HG03039 (cell line): ENCODE measurements at regions not wholly inside any gene's neighbourhood (a gene's known extent, or its start where the extent isn't known, plus 50 kb on each side); places are given as distances from the start of the nearest gene placed in this dataset.

Experiments used
- ATAC-seq: cut with Tn5 transposase; IDR thresholded peaks from one replicate; pipeline ENCODE4 v1.9.1; 2021; ENCODE audit warnings: mild to moderate bottlenecking, moderate library complexity; ENCODE audit not compliant: unreplicated experiment

GRCh38 chr4:53821179-53821851 is 230.0 kb upstream of the LNX1 start:
- no peak for ATAC-seq

DNA sequence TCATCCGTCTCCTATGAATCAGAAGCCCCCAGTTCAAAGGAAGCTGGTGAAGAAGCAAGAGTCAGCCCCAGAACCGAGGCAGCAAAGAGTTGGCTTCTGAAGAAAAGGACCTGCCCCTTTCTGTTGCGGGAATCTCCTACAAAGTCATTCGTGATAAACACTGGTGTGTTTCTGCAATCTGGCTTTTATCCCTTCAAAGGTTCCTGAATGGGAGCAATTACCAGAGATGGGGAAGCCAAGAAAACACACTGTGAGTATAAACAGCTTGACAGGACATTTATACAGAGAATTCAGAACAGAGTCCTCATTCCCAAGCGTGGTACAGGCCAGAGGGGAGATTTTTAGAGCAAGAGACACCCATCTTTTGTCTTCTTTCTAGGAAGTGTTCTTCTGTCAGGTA is 226.8 kb upstream of the LNX1 start:
- no peak for ATAC-seq

GRCh38 chr4:53816561-53816960 is 225.3 kb upstream of the LNX1 start:
- ATAC-seq = no peak

DNA sequence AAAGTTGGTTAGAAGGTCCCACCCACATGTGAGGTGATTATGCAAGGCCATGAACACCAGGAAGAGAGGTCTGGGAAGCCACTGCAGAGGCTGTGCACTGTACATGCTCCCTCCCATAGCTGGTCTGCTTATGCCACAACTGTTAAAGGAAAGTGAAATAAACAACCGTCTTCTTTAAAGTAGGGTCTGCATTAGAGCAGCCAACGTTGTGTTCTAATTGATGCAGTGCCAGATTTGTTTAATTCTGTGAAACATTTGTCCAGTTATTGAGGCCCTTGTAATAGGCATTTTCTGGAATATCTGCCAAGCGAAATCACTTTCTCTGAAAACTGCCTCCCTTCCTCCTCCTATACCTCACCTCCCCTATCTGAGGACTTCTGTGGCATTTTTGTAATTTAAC is 224.0 kb upstream of the LNX1 start:
- no peak for ATAC-seq

DNA sequence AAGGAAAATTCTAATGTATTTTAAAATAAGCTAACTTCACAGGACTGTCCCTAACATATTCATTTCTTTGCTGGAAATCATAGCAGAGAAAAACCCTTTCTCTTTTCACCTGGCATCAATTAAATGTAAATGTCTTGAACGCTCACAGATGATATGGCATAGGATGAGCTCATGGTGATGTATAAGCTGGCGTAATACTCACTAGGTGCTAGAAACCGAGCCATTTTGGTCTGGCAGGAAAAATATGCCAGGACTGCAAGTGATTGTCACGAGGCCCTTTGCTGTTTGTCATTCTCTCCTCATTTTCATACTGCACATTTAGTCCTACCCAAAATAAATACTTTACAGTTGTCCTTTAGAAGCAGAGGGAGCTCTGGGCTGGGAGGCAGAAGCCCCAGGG is 222.7 kb upstream of the LNX1 start:
- ATAC-seq = no peak

DNA sequence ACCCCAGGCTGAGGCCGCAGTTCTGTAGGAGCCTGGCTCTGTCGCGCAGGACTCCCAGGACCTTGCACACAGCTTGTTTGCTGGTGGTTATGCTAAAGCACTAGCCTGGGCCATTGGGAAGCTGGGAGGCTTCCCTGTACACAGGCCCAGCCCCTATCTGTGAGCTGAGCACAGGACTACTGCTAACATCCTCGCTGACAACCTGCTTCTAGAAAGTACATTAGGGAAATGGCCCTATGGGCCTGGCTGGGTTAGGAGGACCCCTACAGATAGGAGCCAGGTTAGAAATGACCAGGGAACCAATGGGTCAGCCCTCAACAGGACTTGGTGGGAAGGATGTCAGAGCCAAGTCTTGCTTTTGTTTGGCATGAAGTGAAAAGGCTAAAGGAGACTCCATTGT is 219.4 kb upstream of the LNX1 start:
- ATAC-seq = no peak

DNA sequence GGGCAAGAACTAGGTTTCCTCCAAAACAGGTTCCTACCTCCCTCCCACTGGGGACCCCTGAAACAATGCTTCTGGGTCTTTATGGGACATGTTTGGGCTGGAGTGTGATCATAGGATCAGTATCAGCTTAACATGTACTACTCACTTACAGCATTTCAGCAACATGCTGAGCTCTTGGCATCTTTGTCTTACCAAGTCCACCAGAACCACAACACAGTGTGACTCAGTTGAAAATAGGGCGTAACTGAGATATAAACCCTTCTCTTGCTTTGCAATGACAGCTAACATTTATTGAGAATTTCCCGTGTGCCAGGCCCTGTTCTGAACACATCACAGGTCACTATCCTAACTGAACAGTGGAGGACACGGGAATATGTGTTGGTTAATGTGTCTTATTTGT is 218.5 kb upstream of the LNX1 start:
- ATAC-seq = no peak

DNA sequence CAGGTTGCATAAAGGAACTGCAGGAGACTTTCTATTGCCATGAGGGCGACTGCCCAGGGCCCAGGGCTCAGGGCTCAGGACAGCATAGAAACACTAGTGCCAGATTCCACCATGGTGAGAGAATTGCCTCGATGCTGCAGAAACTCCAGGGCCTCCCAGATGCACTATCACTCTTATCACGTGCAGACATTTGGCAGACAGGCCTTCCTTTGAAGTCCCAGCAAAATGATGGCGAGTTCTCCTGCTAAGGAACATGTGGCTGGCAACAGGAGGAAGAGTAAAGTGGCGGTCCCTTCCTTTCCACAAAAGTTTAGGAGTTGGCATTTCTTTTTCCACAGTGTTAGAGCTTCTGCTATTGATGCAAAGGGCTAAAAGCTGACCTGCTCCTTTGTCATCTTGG is 214.0 kb upstream of the LNX1 start:
- no peak for ATAC-seq

DNA sequence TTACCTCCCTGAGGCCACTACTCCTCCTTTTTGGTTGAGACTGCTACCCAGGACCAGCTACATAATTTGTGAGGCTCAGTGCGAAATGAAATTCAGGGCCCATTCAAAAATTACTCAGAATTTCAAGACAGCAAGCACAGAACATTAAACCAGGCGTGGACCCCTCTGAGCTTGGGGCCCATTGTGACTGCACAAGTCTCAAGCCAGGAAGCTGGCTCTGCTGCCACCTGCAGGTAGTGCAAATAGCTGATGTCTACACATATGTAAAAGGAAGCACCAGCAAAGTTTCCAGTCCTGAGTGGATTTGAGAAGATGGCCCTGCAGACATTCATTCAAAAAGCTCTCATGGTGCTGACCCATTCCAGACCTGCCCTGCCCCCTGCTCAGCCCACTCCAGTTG is 213.4 kb upstream of the LNX1 start:
- ATAC-seq = peak; percentile 71

- no peak for ATAC-seq
Measured at GRCh38 chr4:53802500-53802899, 211.2 kb upstream of the LNX1 start.

- no peak for ATAC-seq
Measured at GRCh38 chr4:53801373-53801772, 210.1 kb upstream of the LNX1 start.

DNA sequence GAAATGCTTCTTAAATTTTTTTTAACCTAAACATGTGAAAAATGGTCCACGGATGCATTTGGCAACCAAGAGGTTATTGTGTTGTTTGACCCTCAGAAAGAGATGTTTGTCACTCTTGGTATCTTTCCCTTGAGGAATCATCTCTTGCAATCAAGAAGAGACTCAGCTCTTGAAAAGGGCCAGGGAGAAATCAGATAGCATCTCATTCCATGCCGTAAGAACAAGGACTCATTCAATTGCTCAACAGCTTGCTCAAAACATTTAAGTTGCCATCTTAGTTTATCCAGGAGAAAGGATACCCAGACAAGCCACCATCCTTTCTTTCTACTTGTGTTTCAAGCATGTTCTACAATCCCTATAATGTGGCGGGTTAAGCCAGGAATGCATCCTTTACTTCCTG is 209.5 kb upstream of the LNX1 start:
- ATAC-seq = no peak

- ATAC-seq = no peak
Measured at GRCh38 chr4:53793096-53793495, 201.8 kb upstream of the LNX1 start.

GRCh38 chr4:53790286-53790685 is 199.0 kb upstream of the LNX1 start:
- no peak for ATAC-seq

GRCh38 chr4:53788621-53789020 is 197.3 kb upstream of the LNX1 start:
- no peak for ATAC-seq

- ATAC-seq = no peak
Measured at GRCh38 chr4:53788011-53788410, 196.7 kb upstream of the LNX1 start.

DNA sequence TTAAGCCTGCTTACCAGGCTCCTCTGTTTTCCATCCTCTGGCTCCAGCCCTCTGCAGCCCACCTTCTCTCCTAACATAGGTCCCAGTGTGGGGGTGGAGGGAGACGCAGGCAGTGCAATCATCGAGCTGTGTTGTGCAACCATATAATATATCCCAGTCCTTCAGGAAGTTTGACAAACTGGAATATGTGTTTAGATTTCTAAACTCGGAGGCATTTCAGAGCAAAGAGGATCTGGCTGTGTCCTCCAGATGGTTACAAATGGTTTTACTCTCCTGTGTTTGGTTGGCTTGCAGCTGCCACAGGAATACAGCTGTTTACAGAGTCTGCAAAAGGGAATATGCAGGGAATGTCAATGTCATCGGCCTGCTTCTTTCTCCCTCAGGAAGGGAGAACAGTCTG is 195.3 kb upstream of the LNX1 start:
- no peak for ATAC-seq

DNA sequence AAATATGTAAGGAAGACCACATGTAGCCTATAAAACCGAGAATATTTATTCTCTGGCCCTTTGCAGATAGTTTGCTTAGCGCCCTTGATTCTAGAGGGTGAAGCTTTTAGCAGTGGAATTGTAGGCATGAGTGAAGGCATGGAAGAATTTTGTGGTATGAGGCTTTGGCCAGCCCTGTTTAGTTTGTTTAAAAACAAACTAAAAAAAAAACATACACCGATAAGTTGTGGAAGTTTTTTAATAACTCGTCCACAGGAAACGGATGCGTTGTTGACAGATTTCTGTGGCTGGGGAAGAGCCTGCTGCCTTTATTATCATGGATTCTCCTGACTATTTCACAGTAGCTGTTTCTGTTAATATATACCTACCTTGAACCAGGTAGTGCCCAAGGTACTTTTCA is 194.7 kb upstream of the LNX1 start:
- no peak for ATAC-seq

GRCh38 chr4:53784112-53784511 is 192.8 kb upstream of the LNX1 start:
- ATAC-seq = no peak

DNA sequence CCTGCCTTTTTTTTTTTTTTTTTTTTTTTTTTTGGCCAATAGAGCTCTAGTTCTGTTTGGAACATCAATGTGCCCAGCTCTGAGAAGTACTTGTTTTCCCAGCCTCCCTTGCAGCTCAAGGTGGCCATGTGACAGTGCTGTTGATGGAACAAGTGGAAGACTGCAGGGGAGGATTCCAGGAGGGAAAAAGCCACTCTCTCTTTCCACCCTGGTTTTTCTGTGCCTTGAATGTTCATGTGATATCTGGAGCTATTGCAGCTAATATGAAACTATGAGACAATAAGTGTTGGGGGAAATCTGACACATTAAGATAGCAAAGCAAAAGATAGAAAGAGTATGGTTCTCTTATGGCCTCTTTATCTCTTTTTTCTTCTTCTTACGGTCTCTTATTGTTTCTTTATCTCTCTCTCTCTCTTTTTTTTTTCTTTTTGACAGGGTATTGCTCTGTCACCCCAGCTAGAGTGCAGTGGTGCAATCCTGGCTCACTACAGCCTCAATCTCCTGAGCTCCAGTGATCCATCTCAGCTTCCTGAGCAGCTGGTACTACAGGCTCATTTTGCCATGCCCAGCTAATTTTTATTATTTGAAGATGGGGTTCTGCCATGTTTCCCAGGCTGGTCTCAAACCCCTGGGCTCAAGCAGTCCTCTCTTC is 192.0 kb upstream of the LNX1 start:
- ATAC-seq = no peak

GRCh38 chr4:53782458-53782845 is 191.2 kb upstream of the LNX1 start:
- no peak for ATAC-seq

DNA sequence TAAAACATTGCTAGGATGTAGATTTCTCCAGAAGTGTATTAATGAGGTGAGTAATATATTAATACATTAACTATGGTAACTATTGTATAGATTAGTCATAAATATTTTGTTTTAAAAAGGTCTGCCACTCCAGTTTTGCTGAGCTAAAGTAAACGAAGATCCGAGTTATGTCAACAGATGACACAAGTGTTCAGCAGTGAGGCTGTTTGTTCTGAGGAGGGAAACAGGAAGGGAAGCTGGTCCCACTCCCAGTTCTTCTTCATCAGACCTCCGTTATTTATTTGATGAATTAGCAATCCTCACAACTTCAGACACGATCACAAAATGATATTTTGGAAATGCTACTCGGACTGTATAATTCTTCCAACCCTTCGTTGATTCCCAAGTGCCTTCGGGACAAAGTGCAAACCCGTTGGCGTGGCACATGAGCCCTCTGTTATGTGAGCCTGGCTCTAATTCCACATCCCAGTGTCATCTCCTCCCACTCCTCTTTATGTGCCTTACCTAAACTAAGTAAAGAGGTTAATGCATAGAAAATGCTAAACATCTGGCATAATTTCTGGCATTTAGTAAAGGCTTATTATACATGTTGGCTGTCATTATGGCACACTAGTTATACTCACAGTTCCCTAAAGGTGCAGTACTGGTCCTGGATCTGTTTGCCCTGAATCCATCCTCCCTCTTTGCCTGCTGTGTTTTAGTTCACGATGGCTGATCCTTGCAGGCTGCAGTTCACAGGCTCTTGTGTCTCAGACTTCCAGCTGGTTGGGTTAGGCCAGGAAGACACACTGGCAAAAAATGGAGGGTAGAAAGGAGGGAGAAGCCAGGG is 190.6 kb upstream of the LNX1 start:
- no peak for ATAC-seq
